ENCODE measurements at regions not wholly inside any gene's neighbourhood (a gene's known extent, or its start where the extent isn't known, plus 50 kb on each side); places are given as distances from the start of the nearest gene placed in this dataset.
"Not testable (repeated sequence)": the region's sequence is repeated elsewhere in the genome, so short reads cannot be mapped to it uniquely, and the experiment has no call there.

DNA sequence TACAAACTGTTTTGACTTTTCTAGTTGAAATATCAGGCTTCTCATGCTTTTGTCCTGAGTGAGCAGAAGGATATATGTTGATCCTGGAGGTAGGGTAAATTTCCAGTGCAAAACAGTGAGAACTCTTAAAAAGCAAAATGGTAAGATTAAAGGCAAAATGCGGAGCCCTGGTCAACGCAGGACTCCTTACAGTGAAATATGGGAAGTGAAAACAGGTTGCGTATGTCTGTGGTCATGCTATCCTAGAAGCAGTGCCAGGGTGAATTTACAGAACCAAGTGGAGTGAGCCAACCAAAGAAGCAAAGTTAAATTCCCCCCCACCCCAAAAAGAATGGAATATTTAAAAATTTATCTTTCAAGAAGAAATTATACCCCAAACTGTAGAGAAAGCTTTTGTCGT, 256.4 kb downstream of the NR2F2 start:
- no peak for DNase-seq

GRCh38 chr15:96589864-96590263, 259.4 kb downstream of the NR2F2 start:
- no peak for DNase-seq

GRCh38 chr15:96593735-96594134, 263.2 kb downstream of the NR2F2 start:
- no peak for DNase-seq

- DNase-seq = no peak
Observed at GRCh38 chr15:96595951-96596350, 265.5 kb downstream of the NR2F2 start.

DNA sequence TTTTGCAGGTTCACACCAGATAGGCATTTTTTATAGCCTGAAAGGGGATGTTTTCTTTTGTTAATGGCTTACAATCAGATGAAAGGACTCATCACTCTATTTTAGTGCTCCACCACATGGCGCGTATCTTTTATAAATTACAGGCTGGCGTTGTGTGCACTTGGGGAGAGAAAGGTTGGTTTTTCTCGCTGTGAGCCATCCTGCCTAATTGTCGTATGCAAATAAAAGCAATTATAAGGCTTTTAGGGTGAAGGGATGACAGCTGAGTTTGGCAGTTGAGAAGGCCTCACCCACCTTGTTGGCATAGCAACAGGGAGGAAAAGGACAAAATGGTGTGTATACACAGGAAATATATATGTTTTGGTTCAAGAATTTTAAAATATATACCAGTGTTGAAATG, 268.0 kb downstream of the NR2F2 start:
- no peak for DNase-seq

GRCh38 chr15:96599268-96599667, 268.8 kb downstream of the NR2F2 start:
- DNase-seq = no peak

DNA sequence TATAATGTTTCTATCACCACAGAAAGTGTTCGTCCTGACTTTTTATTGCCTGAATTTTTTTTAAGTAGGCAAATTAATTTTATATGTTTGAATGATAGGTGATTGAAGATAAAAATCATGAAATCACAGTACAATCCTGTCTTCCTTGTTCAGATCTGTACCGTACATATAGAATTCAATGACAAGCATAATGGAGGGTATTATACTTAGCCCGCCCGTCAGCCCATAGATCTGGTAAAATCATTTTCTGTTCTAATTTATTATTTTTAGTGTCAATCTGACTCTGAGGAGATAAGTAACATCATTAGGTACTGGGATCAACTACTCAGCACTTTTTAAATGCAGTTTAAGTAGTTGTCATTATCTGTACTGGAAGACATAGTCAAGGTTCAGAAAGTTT, 269.9 kb downstream of the NR2F2 start:
- DNase-seq = no peak

DNA sequence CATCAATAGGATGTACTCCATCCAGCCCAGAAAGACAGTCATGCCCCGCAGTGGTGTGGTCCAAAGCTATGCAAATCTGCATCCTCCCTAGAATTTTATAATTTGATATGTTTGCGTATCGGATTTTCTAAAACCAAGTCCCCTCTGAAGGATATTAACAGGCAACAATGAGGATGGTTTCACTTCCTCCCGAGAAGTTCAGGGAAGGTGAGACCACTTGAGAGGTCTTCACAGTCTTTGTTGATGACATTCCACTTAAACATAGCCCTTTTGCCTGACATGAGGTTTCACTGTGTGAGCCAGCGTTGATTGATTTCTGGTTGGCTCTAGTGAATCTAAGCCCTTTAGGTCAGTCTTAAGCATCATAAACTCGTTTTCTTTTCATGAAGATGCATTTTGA, 276.1 kb downstream of the NR2F2 start:
- DNase-seq = no peak

DNA sequence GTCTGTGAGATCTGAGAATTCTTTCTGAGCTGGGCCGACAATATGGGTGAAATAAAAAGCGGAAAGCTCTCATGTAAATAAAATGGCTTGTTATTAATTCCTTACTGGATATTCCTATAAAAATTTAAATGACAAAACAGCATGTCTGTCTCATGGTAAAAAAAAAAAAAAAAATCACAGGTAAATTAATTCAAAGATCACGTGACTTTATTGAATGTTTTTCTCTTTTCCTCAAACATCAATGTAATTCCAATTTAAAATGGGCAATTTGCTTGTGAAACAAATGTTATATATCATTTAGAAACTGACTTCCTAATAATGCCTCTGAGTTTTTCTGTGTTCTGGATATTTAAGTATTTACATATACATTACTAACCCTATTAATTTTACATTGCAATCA, 280.3 kb downstream of the NR2F2 start:
- no peak for DNase-seq

GRCh38 chr15:96612917-96613316, 282.4 kb downstream of the NR2F2 start:
- DNase-seq = no peak

DNA sequence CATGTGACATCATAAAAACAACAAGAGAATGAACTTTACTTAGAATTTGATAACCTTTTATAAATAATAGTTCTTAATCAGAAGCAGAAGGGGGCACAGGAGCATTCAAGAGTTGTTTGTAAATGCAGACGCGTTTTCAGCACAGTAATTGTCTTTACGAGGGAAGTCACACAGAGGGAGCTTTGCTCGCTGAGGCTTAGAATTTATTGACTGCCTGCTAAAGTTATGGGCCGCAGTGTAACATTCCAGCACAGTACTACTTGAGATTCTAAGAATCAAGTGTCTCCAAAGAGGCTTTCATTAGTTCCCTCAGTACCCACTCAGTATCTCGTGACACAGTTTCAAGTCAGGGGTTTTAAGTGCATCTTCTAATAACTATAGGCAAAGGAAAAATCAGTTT, 288.7 kb downstream of the NR2F2 start:
- DNase-seq = no peak

DNA sequence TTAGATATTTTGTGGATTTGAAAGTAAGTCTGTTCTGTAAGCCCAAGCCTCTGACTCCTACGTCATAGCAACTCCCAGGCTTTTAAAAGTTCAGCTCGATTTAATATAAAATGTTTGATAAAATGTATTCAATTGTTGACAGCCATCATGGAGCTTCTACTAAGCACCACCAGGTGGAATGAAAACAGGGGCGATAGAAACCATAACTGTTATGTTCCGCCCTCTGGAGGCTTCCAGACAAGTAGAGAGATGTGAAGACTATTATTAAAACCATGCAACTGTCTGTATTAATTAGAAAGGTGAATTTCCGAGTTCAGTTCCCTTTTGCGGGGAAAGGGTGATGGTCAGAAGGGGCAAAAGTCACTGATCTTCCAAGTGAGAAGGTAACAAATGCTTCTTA, 292.2 kb downstream of the NR2F2 start:
- no peak for DNase-seq

GRCh38 chr15:96625256-96625655, 294.8 kb downstream of the NR2F2 start:
- no peak for DNase-seq

DNA sequence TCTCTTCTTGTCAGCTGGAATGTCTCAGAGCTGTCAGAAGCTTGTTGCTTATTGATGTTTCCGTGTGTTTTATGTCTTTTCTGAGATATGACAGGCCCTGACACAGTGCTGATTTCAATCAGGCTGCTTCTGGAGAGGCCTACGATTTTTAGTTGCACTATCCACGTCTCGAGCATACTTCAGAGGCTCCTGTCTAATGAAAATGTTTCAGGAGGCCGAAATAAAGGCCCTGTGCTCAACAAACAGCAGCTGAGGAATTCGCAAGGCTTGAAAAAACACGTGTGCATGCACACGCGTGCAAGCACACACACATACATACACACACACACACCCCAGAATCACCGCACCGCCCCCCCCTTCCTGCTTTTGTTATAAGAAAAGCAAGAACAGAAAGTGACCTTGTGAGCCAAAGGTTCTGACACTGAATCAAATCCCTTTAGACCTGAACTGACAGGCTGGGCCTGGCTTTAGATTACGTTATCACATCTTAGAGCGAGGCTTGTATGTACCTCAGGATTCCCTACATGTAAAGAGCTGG, 296.6 kb downstream of the NR2F2 start:
- DNase-seq = no peak

DNA sequence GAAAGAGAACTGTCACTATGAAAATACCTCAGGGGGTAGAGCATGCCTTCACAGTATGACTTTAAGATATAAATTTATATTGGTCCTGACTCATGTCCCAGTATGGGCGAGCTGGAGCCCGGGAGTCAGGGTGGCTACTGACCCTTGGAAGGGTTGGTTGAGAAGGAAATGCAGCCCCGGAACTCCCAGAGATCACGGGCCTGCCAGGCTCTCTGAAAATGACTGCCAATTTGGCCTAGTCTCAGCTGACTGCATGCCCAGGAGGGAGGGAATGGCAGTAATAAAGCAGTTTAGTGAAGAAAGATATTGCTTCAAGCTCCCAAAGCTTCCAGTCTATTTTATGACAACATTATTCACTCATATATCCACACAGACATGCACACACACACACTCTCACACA, 299.0 kb downstream of the NR2F2 start:
- no peak for DNase-seq

GRCh38 chr15:96638793-96639192, 308.3 kb downstream of the NR2F2 start:
- DNase-seq = no peak

DNA sequence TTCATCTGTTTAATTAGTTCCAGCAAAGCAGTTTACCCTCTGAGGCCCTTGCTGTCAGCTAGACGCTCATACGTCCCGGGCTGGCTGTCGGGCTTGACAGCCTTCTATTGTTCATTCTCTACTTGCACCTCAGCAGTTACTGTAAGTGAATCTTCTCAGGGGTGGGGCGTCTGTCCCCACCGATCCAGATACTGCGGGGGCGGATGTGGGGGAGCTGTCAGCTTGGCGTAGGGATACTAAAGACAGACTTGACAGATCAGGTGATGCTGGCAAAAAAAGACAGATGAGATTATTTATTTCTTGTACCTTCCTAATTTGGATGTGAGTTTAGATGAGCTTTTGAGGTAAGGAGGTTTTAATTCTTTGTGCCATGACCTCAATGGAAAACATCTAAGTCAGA, 315.3 kb downstream of the NR2F2 start:
- no peak for DNase-seq

DNA sequence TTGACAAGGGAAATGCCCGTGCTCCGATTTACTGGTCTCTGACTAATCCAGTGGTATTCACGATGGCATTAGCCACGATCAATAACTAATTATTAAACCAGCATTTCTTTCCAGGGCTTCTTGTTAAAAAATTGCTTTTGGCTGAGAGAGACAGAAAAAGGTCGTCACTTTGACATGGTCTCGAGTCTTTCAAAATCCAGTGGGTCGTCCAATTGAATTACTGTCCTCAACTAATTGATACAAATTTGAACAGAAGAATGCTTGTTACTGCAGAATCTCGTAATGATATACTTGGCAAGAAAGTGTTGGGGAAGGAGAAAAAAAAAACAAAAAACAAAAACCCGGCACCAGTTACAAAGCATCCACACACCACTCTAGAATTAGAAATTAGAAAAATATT, 318.4 kb downstream of the NR2F2 start:
- no peak for DNase-seq

GRCh38 chr15:96657096-96657495, 326.6 kb downstream of the NR2F2 start:
- DNase-seq = no peak

DNA sequence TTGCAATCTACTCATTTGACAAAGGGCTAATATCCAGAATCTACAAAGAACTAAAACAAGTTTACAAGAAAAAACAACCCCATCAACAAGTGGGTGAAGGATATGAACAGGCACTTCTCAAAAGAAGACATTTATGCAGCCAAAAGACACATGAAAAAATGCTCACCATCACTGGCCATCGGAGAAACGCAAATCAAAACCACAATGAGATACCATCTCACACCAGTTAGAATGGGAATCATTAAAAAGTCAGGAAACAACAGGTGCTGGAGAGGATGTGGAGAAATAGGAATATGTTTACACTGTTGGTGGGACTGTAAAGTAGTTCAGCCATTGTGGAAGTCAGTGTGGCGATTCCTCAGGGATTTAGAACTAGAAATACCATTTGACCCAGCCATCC, 336.5 kb downstream of the NR2F2 start:
- not testable (repeated sequence) for DNase-seq

- DNase-seq = no peak
Observed at GRCh38 chr15:96670389-96670788, 339.9 kb downstream of the NR2F2 start.

DNA sequence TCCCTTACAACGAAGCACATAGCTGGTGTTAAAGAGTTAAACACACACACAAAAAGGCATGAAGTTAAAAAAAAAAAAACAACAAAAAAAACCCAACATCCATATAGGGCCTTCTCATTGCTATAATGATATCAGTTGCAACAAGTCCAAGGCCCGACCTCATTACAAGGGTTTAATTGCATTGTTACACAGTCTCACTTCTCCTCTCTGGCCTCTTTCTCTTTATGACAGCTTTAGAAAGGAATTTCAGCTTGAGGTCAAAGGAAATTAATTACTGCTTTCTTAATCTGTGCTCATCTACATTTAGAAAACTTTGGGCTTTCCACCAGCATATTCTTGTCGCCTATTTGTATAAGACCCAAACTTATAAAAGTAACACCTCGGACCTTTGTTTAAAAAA, 342.1 kb downstream of the NR2F2 start:
- DNase-seq = no peak

GRCh38 chr15:96678386-96678785, 347.9 kb downstream of the NR2F2 start:
- DNase-seq = no peak

DNA sequence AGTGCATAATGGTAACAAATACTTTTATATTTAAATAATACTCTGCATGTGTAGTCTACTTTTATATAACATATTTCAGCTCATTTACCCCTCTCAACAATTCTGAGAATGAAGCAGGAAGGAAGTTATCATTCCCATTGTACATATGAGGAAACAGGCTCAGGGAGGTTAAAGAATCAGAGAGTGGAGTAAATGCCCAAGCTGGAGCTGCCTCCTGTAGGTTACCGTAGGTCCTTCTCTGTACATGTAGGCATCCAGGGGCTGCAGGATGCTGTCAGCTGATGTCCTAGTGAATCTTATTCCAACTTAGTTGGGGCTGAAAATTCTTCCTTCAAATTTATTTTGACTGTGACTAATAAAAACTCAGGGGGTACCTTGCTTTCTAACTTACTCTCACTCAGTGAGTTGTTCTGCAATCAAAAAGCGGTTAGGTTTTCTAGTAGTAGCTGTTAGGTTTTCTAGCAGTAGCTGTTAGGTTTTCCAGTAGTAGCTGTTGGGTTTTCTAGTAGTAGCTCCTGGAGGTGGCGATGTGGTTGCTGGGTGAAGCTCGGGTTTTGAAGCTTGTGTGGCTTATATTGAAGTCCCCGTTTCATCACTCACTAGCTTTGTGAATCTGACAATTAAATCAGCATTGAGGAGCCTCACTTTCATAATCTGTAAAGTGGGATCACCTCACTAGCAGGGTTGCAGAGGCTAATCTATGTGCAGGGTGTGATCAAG, 357.0 kb downstream of the NR2F2 start:
- DNase-seq = no peak

DNA sequence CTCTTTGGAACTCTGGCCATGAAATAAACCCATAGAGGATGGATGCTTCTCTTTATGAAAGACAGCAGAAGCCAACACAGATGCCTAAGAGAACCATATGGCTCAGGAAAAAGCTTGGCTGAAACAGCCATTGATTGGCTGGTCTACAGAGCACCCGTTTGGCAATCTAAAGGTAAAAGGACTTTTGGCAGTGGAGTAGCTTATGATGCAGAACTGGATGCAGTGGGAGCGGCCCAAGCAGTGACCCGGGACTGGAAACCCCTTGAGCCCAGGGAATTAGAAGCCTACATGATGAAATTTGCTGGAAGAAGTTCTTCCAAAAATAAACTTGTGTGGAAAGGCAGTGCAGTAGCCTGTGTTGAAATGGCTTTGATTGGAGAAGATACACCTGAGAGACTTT, 360.2 kb downstream of the NR2F2 start:
- DNase-seq = no peak

Data from stimulated activated CD8-positive, alpha-beta memory T cell treated with anti-CD3 and anti-CD28 coated beads, Interleukin-4, amount 100 ng/mL, for 48 hours (primary cell).